ENCODE measurements at regions not wholly inside any gene's neighbourhood (a gene's known extent, or its start where the extent isn't known, plus 50 kb on each side); places are given as distances from the start of the nearest gene placed in this dataset.

GRCh38 chr1:56417646-56418045 lies 161.7 kb downstream of the PLPP3 start:
- TF ChIP-seq CTCF (IDR thresholded peaks at IDR 0.05) (no peak), POLR2A (IDR thresholded peaks at IDR 0.05) (no peak)

All from ovary (tissue), 3 donors.